ENCODE measurements at regions not wholly inside any gene's neighbourhood (a gene's known extent, or its start where the extent isn't known, plus 50 kb on each side); places are given as distances from the start of the nearest gene placed in this dataset.

GRCh38 chr2:71859211-71859847 lies 288.3 kb downstream of the CYP26B1 start (continued):
- no peak for TF ChIP-seq ZNF462 (CRISPR knock-in tag; IDR thresholded peaks at IDR 0.05)

- peaks cover 3% of the 10 kb centered on the region; the same call in 1 of the 3 replicates for H3K9me3 Mint-ChIP-seq
- no peak overlapping the region for H3K4me2 ChIP-seq
- H3K36me3 ChIP-seq (ENCODE audit: insufficient read depth) = no peaks in the 10 kb centered on the region
- TF ChIP-seq EZH2phosphoT487 (IDR thresholded peaks at IDR 0.05; ENCODE audit: unreplicated experiment) (no peak), NANOG (IDR thresholded peaks at IDR 0.05; ENCODE audit: borderline replicate concordance) (no peak), ZNF331 (CRISPR knock-in tag; IDR thresholded peaks at IDR 0.05; ENCODE audit: low read depth) (no peak), CREB1 (CRISPR knock-in tag; IDR thresholded peaks at IDR 0.05; ENCODE audit: low read depth) (no peak), JUNB (IDR thresholded peaks at IDR 0.05; ENCODE audit: unreplicated experiment) (no peak), CTCF (conservative IDR thresholded peaks at IDR 0.05; ENCODE audit: low read depth in 2 of 2) (no peak)
- H3K27ac Mint-ChIP-seq = no peak overlapping the region
- H3F3A ChIP-seq (replicated peaks; ENCODE audit: low read depth) = no peaks in the 10 kb centered on the region
- no peaks in the 10 kb centered on the region for H3K4me1 ChIP-seq (ENCODE audit: insufficient read depth)
- H3K27me3 Mint-ChIP-seq (ENCODE audit: insufficient read depth, low read depth, poor library complexity) = peaks cover 2% of the 10 kb centered on the region
- H2AFZ ChIP-seq = no peak overlapping the region
- DNase-seq (ENCODE audit: low spot score) (no peak), ATAC-seq (no peak)
- H3K4me3 ChIP-seq = no peak overlapping the region
- H3K27me3 ChIP-seq (ENCODE audit: insufficient read depth) = no peaks in the 10 kb centered on the region
- H3K4me3 Mint-ChIP-seq = no peak overlapping the region
- no peaks in the 10 kb centered on the region for H4K20me1 ChIP-seq (replicated peaks; ENCODE audit: insufficient read depth)
- H3K36me3 Mint-ChIP-seq (ENCODE audit: low read depth) = no peaks in the 10 kb centered on the region
- H3K27ac ChIP-seq (ENCODE audit: low read depth) = no peak overlapping the region
- H3K4me1 Mint-ChIP-seq = no peaks in the 10 kb centered on the region
- H3K9me2 ChIP-seq (ENCODE audit: insufficient read depth) = no peaks in the 10 kb centered on the region
- H3K79me2 ChIP-seq (replicated peaks; ENCODE audit: insufficient read depth) = no peaks in the 10 kb centered on the region
These were observed 289.6 kb downstream of the CYP26B1 start for GRCh38 chr2:71858071-71858470.
